Thoracic aorta (tissue), 2 donors: ENCODE measurements at regions not wholly inside any gene's neighbourhood (a gene's known extent, or its start where the extent isn't known, plus 50 kb on each side); places are given as distances from the start of the nearest gene placed in this dataset.

Source experiments
- ATAC-seq: fragments of 150-250 bp; one replicate; pipeline ENCODE4 v1.8.0; 2017; ENCODE audit warnings: low read depth; ENCODE audit not compliant: insufficient number of reproducible peaks, low FRiP score
- DNase-seq: peaks from one replicate; pipeline ENCODE4 v3.0.0-alpha.2; 2020; ENCODE audit warnings: low spot score
- H3K27ac ChIP-seq, 2 donors: fragments of 200-600 bp; sonication (generic); 1 replicate in 1 of 2; 2 replicates in 1 of 2; pipeline ENCODE4 v1.5.1; 2016; ENCODE audit warnings: mild to moderate bottlenecking in 2 of 2, moderate library complexity in 2 of 2
- H3K27me3 ChIP-seq: fragments of 200-600 bp; sonication (generic); replicated peaks from 2 replicates; pipeline ENCODE4 v1.6.0; 2016; ENCODE audit warnings: mild to moderate bottlenecking; ENCODE audit not compliant: insufficient read depth
- H3K36me3 ChIP-seq: fragments of 200-600 bp; sonication (generic); one replicate; pipeline ENCODE4 v1.5.1; 2016
- H3K4me1 ChIP-seq, 2 donors: fragments of 200-600 bp; sonication (generic); 1 replicate in 1 of 2; 2 replicates in 1 of 2; pipeline versions ENCODE4 v1.5.1 to v1.6.0; 2016; ENCODE audit warnings: low read depth in 2 of 2, mild to moderate bottlenecking in 1 of 2; ENCODE audit not compliant: control insufficient read depth in 1 of 2
- H3K4me3 ChIP-seq: fragments of 200-600 bp; sonication (generic); 2 replicates; pipeline ENCODE4 v1.5.1; 2016; ENCODE audit warnings: mild to moderate bottlenecking
- H3K9me3 ChIP-seq: fragments of 200-600 bp; sonication (generic); 2 replicates; pipeline ENCODE4 v1.5.1; 2016
- TF ChIP-seq, protein P1 (sequence below): fragments of 200-600 bp; sonication (generic); IDR thresholded peaks from one replicate; pipeline ENCODE4 v1.5.1; 2019; ENCODE audit warnings: antibody characterized with exemption

DNA sequence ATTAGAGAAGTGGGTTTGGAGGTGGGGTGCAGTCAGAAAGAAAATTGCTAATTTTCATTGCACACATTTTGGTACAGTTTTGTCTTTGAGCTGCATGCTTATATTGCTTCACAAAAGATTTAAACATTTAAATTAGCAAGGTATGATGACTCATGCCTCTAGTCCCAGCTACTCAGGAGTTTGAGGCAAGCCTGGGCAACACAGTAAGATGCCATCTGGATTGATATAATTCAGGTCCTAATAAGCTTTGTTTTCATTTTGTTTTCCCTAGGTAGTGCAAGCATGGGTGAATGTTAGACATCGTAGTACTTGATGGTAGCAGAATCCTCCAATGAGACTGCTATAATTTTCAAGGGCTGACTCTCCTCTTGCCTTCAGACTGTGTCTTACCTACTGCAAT lies 396.7 kb upstream of the RGPD4 start:
- H3K4me1 ChIP-seq = no peaks in the 10 kb centered on the region
- H3K36me3 ChIP-seq = no peaks in the 10 kb centered on the region
- DNase-seq (no peak), ATAC-seq (no peak)
- H3K9me3 ChIP-seq = no peaks in the 10 kb centered on the region
- no peaks in the 10 kb centered on the region for H3K27me3 ChIP-seq
- H3K27ac ChIP-seq = no peak overlapping the region
- no peak overlapping the region for H3K4me3 ChIP-seq
- TF ChIP-seq, protein P1, sequence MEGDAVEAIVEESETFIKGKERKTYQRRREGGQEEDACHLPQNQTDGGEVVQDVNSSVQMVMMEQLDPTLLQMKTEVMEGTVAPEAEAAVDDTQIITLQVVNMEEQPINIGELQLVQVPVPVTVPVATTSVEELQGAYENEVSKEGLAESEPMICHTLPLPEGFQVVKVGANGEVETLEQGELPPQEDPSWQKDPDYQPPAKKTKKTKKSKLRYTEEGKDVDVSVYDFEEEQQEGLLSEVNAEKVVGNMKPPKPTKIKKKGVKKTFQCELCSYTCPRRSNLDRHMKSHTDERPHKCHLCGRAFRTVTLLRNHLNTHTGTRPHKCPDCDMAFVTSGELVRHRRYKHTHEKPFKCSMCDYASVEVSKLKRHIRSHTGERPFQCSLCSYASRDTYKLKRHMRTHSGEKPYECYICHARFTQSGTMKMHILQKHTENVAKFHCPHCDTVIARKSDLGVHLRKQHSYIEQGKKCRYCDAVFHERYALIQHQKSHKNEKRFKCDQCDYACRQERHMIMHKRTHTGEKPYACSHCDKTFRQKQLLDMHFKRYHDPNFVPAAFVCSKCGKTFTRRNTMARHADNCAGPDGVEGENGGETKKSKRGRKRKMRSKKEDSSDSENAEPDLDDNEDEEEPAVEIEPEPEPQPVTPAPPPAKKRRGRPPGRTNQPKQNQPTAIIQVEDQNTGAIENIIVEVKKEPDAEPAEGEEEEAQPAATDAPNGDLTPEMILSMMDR = no peak

DNA sequence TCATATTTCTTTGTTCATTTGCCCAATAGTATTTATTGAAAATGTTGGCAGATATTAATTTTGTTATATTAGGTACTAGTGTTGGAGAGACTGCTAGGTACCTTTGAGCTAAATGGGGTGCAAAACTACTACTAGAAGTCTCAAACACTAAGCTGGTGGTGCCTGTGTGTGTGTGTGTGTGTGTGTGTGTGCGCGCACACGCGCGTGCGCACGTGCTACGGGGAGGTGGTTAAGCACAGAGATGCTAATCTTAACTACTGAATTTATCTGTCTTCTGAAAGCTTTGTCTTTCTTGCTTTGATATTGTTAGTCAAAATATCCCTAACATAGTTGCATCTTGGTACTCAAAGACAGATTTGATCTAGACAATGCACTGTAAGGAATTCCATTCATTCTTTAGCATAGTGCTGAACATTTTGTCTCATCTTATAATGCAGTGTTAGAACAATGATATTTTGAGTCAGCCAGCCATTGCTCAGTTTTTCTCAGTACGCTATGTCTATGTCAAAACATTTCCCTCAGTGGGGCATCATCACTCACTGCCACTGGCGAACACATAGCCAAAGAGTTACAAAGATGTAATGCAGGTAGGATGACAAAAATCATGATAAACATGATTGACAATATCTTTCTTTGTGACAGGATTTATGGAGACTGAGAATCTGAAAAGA lies 396.0 kb upstream of the RGPD4 start:
- no peaks in the 10 kb centered on the region for H3K4me1 ChIP-seq
- DNase-seq (no peak), ATAC-seq (no peak)
- TF ChIP-seq, protein P1 = no peak
- H3K4me3 ChIP-seq = no peak overlapping the region
- H3K27ac ChIP-seq = no peak overlapping the region
- no peaks in the 10 kb centered on the region for H3K9me3 ChIP-seq
- H3K27me3 ChIP-seq = no peaks in the 10 kb centered on the region
- H3K36me3 ChIP-seq = no peaks in the 10 kb centered on the region

DNA sequence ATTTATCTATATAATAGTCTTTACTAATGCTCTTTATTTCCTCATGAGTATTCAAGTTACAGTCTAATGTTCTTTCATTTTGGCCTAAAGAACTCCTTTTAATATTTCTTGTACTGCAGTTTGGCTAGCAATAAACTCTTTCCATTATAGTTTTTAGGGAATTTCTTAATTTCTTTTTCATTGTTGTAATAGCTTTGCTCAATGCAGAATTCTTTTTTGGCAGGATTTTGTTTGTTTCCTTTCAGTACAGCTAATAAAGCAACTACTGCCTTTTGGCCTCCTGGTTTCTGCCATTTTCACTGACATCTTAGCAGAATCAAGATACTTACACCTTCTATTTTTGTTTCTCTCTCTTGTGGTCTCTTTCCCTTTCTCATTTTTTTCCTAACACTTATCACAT lies 390.4 kb upstream of the RGPD4 start:
- Histone ChIP-seq H3K27ac (no peak overlapping the region), H3K4me1 (no peaks in the 10 kb centered on the region), H3K9me3 (no peaks in the 10 kb centered on the region), H3K36me3 (no peaks in the 10 kb centered on the region), H3K4me3 (no peak overlapping the region), H3K27me3 (no peaks in the 10 kb centered on the region)
- TF ChIP-seq, protein P1 = no peak
- DNase-seq (no peak), ATAC-seq (no peak)

DNA sequence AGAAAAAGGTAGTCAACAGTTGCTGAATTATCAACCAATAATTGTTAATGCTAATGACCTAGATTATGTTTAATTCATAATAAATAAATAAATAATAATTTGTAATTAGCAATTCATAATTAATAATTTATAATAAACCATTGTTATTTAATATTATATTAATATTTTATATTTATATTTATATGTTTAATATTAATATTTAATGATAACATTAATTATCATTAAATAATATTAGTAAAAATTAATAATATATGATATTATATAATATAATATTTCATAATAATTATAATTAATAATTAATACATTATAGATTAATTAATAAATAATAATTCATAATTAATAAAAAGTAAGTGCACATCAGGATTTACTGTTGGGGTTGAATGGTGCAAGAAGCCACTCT lies 389.4 kb upstream of the RGPD4 start:
- Histone ChIP-seq H3K9me3 (no peaks in the 10 kb centered on the region), H3K4me1 (no peaks in the 10 kb centered on the region), H3K4me3 (no peak overlapping the region), H3K27me3 (no peaks in the 10 kb centered on the region), H3K27ac (no peak overlapping the region), H3K36me3 (no peaks in the 10 kb centered on the region)
- ATAC-seq = no peak
- TF ChIP-seq, protein P1 = no peak
- no peak for DNase-seq

DNA sequence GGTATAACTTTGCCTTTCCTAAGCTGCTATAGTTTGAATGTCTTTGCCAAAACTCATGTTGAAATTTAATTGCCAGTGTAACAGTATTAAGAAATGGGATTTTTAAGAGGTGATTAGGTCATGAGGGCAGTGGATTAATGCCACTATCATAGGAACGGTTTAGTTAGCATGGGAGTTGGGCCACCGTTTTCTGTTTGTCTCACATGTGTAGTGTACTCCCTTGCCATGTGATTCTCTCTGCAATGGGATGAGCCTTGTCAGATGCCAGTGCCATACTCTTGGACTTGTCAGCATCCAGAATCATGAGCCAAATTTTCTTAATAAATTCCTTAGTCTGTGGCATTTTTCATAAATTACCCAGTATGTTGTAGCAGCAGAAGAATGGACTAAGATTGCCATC lies 388.9 kb upstream of the RGPD4 start:
- Histone ChIP-seq H3K27ac (no peak overlapping the region), H3K36me3 (no peaks in the 10 kb centered on the region), H3K27me3 (no peaks in the 10 kb centered on the region), H3K4me1 (no peaks in the 10 kb centered on the region), H3K4me3 (no peak overlapping the region), H3K9me3 (no peaks in the 10 kb centered on the region)
- TF ChIP-seq, protein P1 = no peak
- ATAC-seq (no peak), DNase-seq (no peak)
